Dermis blood vessel endothelial cell (primary cell): ENCODE measurements at regions not wholly inside any gene's neighbourhood (a gene's known extent, or its start where the extent isn't known, plus 50 kb on each side); places are given as distances from the start of the nearest gene placed in this dataset.
A peak's percentile ranks its signal among the peaks of the same experiment; 100 is the strongest.
"Not testable (repeated sequence)": the region's sequence is repeated elsewhere in the genome, so short reads cannot be mapped to it uniquely, and the experiment has no call there.

Experiments
- DNase-seq: peaks from one replicate; pipeline ENCODE4 v3.0.0; 2010

GRCh38 chr14:84251411-84252115 is 1278.4 kb upstream of the FLRT2 start:
- peak; percentile 10 for DNase-seq

GRCh38 chr14:84252706-84253105 is 1277.2 kb upstream of the FLRT2 start:
- peak; percentile 42 for DNase-seq

- peak; percentile 29 for DNase-seq
Observed at GRCh38 chr14:84253326-84253725, 1276.6 kb upstream of the FLRT2 start.

- peak; percentile 95 for DNase-seq
Observed at GRCh38 chr14:84254290-84254689, 1275.7 kb upstream of the FLRT2 start.

- DNase-seq = no peak
Observed at GRCh38 chr14:84262932-84263331, 1267.0 kb upstream of the FLRT2 start.

- no peak for DNase-seq
Observed at GRCh38 chr14:84272290-84272721, 1257.6 kb upstream of the FLRT2 start.

GRCh38 chr14:84273181-84273580 is 1256.8 kb upstream of the FLRT2 start:
- peak; percentile 44 for DNase-seq

- DNase-seq = no peak
Observed at GRCh38 chr14:84282618-84283017, 1247.3 kb upstream of the FLRT2 start.

GRCh38 chr14:84288781-84289180 is 1241.2 kb upstream of the FLRT2 start:
- DNase-seq = no peak

- DNase-seq = no peak
Observed at GRCh38 chr14:84298663-84299195, 1231.2 kb upstream of the FLRT2 start.

GRCh38 chr14:84303140-84303539 is 1226.8 kb upstream of the FLRT2 start:
- no peak for DNase-seq

- DNase-seq = no peak
Observed at GRCh38 chr14:84312551-84312950, 1217.4 kb upstream of the FLRT2 start.

GRCh38 chr14:84323450-84323849 is 1206.5 kb upstream of the FLRT2 start:
- DNase-seq = peak; percentile 70

GRCh38 chr14:84323978-84324377 is 1206.0 kb upstream of the FLRT2 start:
- peak; percentile 87 for DNase-seq

- no peak for DNase-seq
Observed at GRCh38 chr14:84336433-84336832, 1193.5 kb upstream of the FLRT2 start.

GRCh38 chr14:84340938-84341337 is 1189.0 kb upstream of the FLRT2 start:
- peak; percentile 35 for DNase-seq

GRCh38 chr14:84341867-84342266 is 1188.1 kb upstream of the FLRT2 start:
- DNase-seq = not testable (repeated sequence)

- DNase-seq = peak; percentile 59
Observed at GRCh38 chr14:84343656-84344055, 1186.3 kb upstream of the FLRT2 start.

- no peak for DNase-seq
Observed at GRCh38 chr14:84351646-84352045, 1178.3 kb upstream of the FLRT2 start.

- peak; percentile 62 for DNase-seq
Observed at GRCh38 chr14:84361476-84361875, 1168.5 kb upstream of the FLRT2 start.

GRCh38 chr14:84375235-84375634 is 1154.7 kb upstream of the FLRT2 start:
- peak; percentile 56 for DNase-seq

GRCh38 chr14:84390010-84390409 is 1139.9 kb upstream of the FLRT2 start:
- no peak for DNase-seq

- DNase-seq = no peak
Observed at GRCh38 chr14:84397631-84398030, 1132.3 kb upstream of the FLRT2 start.

GRCh38 chr14:84399296-84399910 is 1130.5 kb upstream of the FLRT2 start:
- no peak for DNase-seq
